Nephron progenitor cell (in vitro differentiated cells): ENCODE measurements at regions not wholly inside any gene's neighbourhood (a gene's known extent, or its start where the extent isn't known, plus 50 kb on each side); places are given as distances from the start of the nearest gene placed in this dataset.
A peak's percentile ranks its signal among the peaks of the same experiment; 100 is the strongest.

Experiments
- DNase-seq: peaks from one replicate; pipeline ENCODE4 v3.0.0; 2021
- H3K27ac Mint-ChIP-seq: 2 replicates; pipeline ENCODE4 v1.8.0; 2021; ENCODE audit warnings: mild to moderate bottlenecking, moderate library complexity, mixed read lengths
- H3K27me3 Mint-ChIP-seq: 2 replicates; pipeline ENCODE4 v1.8.0; 2021; ENCODE audit warnings: mild to moderate bottlenecking, low read depth, mixed read lengths; ENCODE audit not compliant: poor library complexity
- H3K36me3 Mint-ChIP-seq: 2 replicates; pipeline ENCODE4 v1.8.0; 2021; ENCODE audit warnings: low read depth, mixed read lengths
- H3K4me1 Mint-ChIP-seq: 2 replicates; pipeline ENCODE4 v1.8.0; 2021; ENCODE audit warnings: mixed read lengths
- H3K4me3 Mint-ChIP-seq: 2 replicates; pipeline ENCODE4 v1.8.0; 2021; ENCODE audit warnings: mild to moderate bottlenecking, moderate library complexity, mixed read lengths
- H3K9me3 Mint-ChIP-seq: 2 replicates; pipeline ENCODE4 v1.8.0; 2021; ENCODE audit warnings: mild to moderate bottlenecking, moderate library complexity, mixed read lengths
- TF ChIP-seq, protein P1 (sequence below): fragments of 200-600 bp; sonication (generic); IDR thresholded peaks from 2 replicates; pipeline ENCODE4 v1.5.0; 2021; ENCODE audit warnings: antibody characterized with exemption

DNA sequence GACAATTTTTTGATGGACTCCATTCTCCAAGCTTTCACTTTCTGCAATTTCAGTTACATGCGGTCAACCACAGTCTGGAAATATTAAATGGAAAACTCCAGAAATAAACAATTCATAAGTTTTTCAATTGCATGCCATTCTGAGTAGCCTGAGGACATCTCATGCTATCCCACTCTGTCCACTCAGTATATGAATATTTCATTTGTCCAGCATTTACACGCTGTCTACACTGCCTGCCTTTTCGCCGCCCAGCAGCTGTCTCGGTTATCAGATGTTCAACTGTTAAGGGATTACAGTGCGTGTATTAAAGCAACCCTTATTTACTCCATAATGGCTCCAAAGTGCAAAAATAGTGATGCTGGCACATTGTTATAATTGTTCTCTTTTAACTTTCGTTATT, 116.3 kb downstream of the ADSS2 start:
- TF ChIP-seq, protein P1, sequence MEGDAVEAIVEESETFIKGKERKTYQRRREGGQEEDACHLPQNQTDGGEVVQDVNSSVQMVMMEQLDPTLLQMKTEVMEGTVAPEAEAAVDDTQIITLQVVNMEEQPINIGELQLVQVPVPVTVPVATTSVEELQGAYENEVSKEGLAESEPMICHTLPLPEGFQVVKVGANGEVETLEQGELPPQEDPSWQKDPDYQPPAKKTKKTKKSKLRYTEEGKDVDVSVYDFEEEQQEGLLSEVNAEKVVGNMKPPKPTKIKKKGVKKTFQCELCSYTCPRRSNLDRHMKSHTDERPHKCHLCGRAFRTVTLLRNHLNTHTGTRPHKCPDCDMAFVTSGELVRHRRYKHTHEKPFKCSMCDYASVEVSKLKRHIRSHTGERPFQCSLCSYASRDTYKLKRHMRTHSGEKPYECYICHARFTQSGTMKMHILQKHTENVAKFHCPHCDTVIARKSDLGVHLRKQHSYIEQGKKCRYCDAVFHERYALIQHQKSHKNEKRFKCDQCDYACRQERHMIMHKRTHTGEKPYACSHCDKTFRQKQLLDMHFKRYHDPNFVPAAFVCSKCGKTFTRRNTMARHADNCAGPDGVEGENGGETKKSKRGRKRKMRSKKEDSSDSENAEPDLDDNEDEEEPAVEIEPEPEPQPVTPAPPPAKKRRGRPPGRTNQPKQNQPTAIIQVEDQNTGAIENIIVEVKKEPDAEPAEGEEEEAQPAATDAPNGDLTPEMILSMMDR = no peak
- peaks cover 3% of the 10 kb centered on the region for H3K27me3 Mint-ChIP-seq
- no peak for DNase-seq

DNA sequence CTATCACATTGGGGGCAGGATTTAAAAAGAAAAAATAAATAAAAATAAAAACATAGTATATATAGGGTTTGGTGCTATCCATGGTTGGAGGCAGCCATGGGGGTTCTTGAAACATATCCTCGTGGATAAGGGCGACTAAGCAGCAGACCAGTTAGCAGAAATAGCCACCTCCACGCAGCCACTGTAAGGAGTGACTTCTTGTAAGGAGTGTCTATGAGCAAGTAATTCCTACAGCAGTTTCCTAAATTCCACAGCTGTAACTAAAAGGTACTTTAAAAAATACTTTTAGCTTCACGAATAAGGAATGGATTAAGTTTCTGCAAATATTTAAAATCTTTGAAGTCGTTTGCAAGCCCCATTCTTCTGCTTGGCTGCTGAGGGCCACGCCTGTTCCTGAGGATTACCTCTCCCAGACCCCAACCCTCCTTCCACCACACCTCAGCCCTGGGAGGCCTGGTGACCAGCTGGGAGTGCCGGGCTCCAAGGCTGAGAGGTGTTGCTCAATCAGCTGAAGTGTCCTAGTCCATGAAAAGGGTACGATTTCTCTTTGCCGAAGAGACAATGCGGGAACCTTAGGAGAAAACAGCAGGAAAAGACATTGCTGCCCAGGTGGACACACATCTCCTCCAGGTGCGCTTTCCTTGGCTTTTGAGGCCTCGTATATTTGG, 115.3 kb downstream of the ADSS2 start:
- Mint-ChIP-seq H3K9me3 (no peaks in the 10 kb centered on the region), H3K4me1 (peaks cover 50% of the 10 kb centered on the region), H3K27me3 (peaks cover 3% of the 10 kb centered on the region), H3K36me3 (no peaks in the 10 kb centered on the region), H3K4me3 (no peak overlapping the region), H3K27ac (no peak overlapping the region)
- DNase-seq = no peak
- TF ChIP-seq, protein P1 = no peak

More for the DNA sequence above, 116.3 kb downstream of the ADSS2 start:
- H3K4me3 Mint-ChIP-seq = no peak overlapping the region
- no peaks in the 10 kb centered on the region for H3K36me3 Mint-ChIP-seq
- H3K9me3 Mint-ChIP-seq = no peaks in the 10 kb centered on the region
- H3K4me1 Mint-ChIP-seq = peaks cover 45% of the 10 kb centered on the region
- no peak overlapping the region for H3K27ac Mint-ChIP-seq

DNA sequence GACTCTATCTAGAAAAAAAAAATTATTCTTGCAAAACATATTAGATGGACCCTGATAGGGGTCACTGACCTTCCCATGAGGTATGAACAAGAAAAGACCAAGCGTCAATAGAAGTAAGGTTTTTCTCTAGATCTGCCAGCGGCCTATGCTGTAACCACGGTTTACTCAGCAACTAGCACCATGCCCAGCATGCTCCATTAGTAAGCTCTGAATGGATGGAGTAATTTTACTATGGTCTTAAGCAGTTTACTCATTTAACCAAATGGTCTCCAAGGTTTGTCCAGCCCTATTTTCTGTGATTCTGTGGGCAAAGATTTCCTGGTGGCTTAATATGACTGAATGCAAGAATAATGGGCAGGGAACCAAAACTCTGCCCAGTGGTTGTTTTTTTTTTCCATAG, 113.9 kb downstream of the ADSS2 start:
- no peaks in the 10 kb centered on the region for H3K9me3 Mint-ChIP-seq
- peaks cover 65% of the 10 kb centered on the region for H3K4me1 Mint-ChIP-seq
- peaks cover 7% of the 10 kb centered on the region for H3K27me3 Mint-ChIP-seq
- no peak overlapping the region for H3K27ac Mint-ChIP-seq
- TF ChIP-seq, protein P1 = no peak
- DNase-seq = no peak
- no peak overlapping the region for H3K4me3 Mint-ChIP-seq
- no peaks in the 10 kb centered on the region for H3K36me3 Mint-ChIP-seq

DNA sequence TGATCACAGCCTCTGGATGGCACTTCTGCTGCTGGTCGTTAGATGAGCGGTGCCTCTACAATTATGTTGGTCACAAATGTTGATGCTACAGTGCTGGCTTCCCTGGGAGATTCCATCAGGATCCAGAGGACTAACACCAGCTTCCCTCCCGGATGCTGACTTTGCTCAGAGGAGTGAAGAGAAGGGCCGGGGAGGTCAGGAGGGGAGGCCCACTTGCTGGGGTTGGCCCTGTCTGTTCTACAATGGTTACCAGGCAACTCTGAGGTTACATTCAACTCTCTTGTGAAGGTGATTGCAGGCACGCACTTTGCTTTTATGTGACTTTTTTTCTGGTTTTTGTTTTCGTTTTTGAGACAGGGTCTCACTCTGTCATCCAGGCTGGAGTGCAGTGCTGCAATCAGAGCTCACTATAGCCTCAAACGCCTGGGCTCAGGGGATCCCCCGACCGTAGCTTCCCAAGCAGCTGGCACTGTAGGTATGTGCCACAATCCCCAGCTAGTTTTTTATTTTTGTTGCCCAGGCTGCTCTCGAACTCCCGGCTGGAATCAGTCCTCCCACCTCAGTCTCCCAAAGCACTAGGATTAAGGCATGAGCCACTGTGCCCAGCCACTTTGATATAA, 112.5 kb downstream of the ADSS2 start:
- Mint-ChIP-seq H3K27me3 (peaks cover 4% of the 10 kb centered on the region), H3K4me3 (no peak overlapping the region), H3K9me3 (no peaks in the 10 kb centered on the region), H3K27ac (peak overlapping the region; percentile 54), H3K4me1 (peaks cover 69% of the 10 kb centered on the region), H3K36me3 (no peaks in the 10 kb centered on the region)
- TF ChIP-seq, protein P1 = no peak
- no peak for DNase-seq

DNA sequence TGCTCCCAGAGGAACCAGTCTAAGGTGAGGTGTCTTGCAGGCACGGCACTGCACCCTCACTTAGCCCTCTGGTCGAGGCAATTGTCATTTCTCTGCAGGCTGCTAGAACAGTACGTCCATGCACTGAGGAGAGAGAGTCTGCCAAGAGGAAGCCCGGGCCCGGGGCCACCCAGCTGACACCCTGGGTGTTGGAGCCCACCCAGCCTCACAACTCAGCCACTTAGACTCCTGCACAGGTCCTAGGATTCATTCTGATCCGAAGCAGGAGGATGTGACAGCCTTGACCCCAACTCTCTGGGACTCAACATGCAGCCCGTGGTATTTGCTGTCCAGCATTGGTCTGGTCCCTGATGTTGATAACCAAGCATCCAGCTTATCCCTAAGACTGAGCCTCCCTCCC, 111.9 kb downstream of the ADSS2 start:
- Mint-ChIP-seq H3K9me3 (no peaks in the 10 kb centered on the region), H3K4me3 (no peak overlapping the region), H3K36me3 (no peaks in the 10 kb centered on the region), H3K27me3 (peaks cover 4% of the 10 kb centered on the region), H3K27ac (peak overlapping the region; percentile 86), H3K4me1 (peaks cover 73% of the 10 kb centered on the region)
- TF ChIP-seq, protein P1 = no peak
- DNase-seq = no peak

DNA sequence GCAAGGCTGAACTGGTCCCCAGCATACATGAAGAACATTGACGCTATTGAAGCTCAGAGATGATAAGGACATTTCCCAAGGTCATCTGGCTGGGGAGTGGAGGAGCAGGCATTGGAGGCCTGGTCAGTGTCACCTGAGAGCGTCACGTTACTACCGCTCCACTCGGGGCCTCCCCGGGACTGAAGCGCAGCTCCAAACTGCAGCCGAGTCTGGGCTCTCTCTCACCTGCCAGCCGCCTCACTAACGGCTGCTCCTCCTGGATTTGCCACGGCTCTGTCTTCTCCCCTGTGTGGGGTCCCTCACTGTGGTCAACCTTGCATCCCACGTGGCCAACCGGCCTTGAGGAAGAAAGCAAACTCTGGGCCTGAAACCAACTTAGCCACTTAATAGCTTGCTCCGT, 111.3 kb downstream of the ADSS2 start:
- Mint-ChIP-seq H3K27me3 (peaks cover 4% of the 10 kb centered on the region), H3K36me3 (no peaks in the 10 kb centered on the region), H3K9me3 (no peaks in the 10 kb centered on the region), H3K4me3 (no peak overlapping the region), H3K27ac (peak overlapping the region; percentile 86), H3K4me1 (peaks cover 73% of the 10 kb centered on the region)
- no peak for DNase-seq
- TF ChIP-seq, protein P1 = no peak
